ENCODE measurements at regions not wholly inside any gene's neighbourhood (a gene's known extent, or its start where the extent isn't known, plus 50 kb on each side); places are given as distances from the start of the nearest gene placed in this dataset.

DNA sequence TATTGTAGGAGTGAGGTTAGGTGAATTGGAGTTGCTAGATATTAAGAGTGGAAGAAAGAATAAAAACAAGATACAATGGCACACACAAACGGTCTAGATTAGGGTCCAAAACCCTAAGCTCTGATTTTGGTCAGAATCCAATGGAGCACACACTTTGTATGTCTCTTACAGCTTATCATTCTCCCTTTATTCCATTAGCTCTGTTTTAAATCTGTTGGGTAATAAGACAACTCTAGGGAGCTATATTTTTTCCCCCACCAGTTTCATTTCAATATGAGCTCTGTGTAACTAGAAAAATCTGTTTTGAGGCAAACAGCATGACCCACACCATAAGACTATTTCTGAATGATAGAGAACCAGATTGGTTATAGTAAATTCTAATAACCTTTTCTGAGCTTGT is 465.6 kb downstream of the ADGRL2 start:
- Histone ChIP-seq H3K27ac (no peak overlapping the region), H3K9ac (ENCODE audit: insufficient read length) (no peak overlapping the region), H3K9me3 (ENCODE audit: low read depth, low read length) (no peaks in the 10 kb centered on the region), H3K36me3 (ENCODE audit: insufficient read depth, low read length) (no peaks in the 10 kb centered on the region), H3K4me3 (no peak overlapping the region)
- TF ChIP-seq POLR2AphosphoS5 (IDR thresholded peaks at IDR 0.05; ENCODE audit: borderline replicate concordance, low read depth, low read length) = no peak
- TF ChIP-seq EZH2 (IDR thresholded peaks at IDR 0.05) = no peak
- no peak for TF ChIP-seq FOXP2 (optimal IDR thresholded peaks at IDR 0.05; ENCODE audit: control extremely low read depth, extremely low read length, insufficient read depth)
- no peak for DNase-seq (ENCODE audit: low read depth, low spot score)

DNA sequence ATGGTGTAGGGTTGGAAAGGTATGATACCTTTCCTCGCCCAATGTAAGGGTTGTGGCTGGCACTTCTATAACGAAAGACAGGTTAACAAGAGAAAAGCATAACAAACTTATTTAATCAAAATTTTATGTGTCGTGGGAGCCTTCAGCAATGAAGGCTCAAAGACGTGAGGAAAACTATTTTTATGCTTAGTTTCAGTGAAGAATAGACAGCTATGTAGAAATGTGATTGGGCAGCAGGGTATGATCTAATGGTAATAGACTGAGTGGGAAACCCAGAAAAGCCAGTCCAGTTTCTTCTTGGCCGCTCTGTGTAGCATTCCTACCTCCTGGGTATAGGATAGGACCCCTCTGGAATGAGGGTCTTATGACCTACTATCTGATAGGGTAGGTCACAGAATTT is 464.7 kb downstream of the ADGRL2 start:
- TF ChIP-seq FOXP2 (optimal IDR thresholded peaks at IDR 0.05; ENCODE audit: control extremely low read depth, extremely low read length, insufficient read depth) = no peak
- no peak for TF ChIP-seq POLR2AphosphoS5 (IDR thresholded peaks at IDR 0.05; ENCODE audit: borderline replicate concordance, low read depth, low read length)
- no peak for TF ChIP-seq EZH2 (IDR thresholded peaks at IDR 0.05)
- H3K9me3 ChIP-seq (ENCODE audit: low read depth, low read length) = no peaks in the 10 kb centered on the region
- no peak overlapping the region for H3K9ac ChIP-seq (ENCODE audit: insufficient read length)
- DNase-seq (ENCODE audit: low read depth, low spot score) = no peak
- no peak overlapping the region for H3K4me3 ChIP-seq
- no peaks in the 10 kb centered on the region for H3K36me3 ChIP-seq (ENCODE audit: insufficient read depth, low read length)
- H3K27ac ChIP-seq = no peak overlapping the region

DNA sequence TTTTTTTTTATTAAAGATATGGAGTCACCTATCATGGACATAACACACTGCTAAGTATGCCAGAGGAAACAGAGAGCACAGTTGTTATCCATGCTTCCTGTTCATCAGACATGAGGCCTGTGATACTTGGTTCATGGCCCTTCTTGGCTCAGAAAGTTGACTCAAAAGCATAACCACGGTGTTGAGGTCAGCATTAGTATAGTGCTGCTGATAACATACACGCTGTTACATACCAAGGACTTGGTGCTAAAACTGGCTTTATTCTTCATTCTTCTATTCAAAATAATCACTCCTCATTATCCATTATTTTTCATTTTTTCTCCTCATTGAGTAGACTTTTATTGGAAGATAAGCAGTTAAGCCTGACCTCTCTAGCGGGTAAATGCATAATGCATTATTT is 464.1 kb downstream of the ADGRL2 start:
- no peak overlapping the region for H3K27ac ChIP-seq
- TF ChIP-seq EZH2 (IDR thresholded peaks at IDR 0.05) = no peak
- no peak overlapping the region for H3K9ac ChIP-seq (ENCODE audit: insufficient read length)
- H3K9me3 ChIP-seq (ENCODE audit: low read depth, low read length) = no peaks in the 10 kb centered on the region
- DNase-seq (ENCODE audit: low read depth, low spot score) = no peak
- no peak overlapping the region for H3K4me3 ChIP-seq
- H3K36me3 ChIP-seq (ENCODE audit: insufficient read depth, low read length) = no peaks in the 10 kb centered on the region

DNA sequence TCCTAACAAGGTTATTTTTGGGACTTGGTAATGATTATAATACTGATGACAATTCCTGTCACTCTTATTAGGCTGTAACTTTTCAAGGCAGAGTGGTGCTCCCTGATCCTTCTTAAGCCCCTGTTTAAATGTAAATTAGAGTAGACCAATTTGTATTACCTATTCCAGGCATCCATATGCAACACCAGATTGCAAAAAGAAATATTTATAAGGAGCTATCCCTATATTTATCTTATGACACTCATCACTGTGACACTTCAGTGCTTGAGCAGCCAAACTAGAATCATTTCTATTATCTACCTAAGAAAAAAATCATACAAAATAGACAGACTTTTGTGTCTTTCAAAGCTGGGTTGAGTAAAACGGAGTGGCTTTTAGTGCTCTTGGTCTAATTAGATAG is 462.7 kb downstream of the ADGRL2 start:
- H3K9ac ChIP-seq (ENCODE audit: insufficient read length) = no peak overlapping the region
- no peak overlapping the region for H3K27ac ChIP-seq
- DNase-seq (ENCODE audit: low read depth, low spot score) = no peak
- H3K9me3 ChIP-seq (ENCODE audit: low read depth, low read length) = no peaks in the 10 kb centered on the region
- no peak for TF ChIP-seq EZH2 (IDR thresholded peaks at IDR 0.05)
- TF ChIP-seq FOXP2 (optimal IDR thresholded peaks at IDR 0.05; ENCODE audit: control extremely low read depth, extremely low read length, insufficient read depth) = no peak
- TF ChIP-seq POLR2AphosphoS5 (IDR thresholded peaks at IDR 0.05; ENCODE audit: borderline replicate concordance, low read depth, low read length) = no peak
- no peak overlapping the region for H3K4me3 ChIP-seq
- no peaks in the 10 kb centered on the region for H3K36me3 ChIP-seq (ENCODE audit: insufficient read depth, low read length)

DNA sequence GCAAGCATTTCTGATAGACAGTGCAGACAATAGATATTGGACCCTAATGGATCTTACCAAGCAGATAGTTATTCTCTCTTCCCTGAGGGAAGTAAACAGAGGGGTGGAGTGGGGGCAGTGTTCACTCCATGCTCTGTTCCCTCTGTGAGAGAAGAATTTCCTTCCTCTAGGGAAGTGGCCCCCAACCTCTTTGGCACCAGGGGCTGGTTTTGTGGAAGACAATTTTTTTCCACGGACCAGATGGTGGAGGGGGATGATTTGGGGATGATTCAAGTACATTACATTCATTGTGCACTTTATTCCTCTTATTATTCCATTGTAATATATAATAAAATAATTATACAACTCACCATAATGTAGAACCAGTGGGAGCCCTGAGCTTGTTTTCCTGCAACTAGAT is 459.9 kb downstream of the ADGRL2 start:
- H3K9me3 ChIP-seq (ENCODE audit: low read depth, low read length) = no peaks in the 10 kb centered on the region
- H3K9ac ChIP-seq (ENCODE audit: insufficient read length) = no peak overlapping the region
- no peak for DNase-seq (ENCODE audit: low read depth, low spot score)
- no peaks in the 10 kb centered on the region for H3K36me3 ChIP-seq (ENCODE audit: insufficient read depth, low read length)
- no peak overlapping the region for H3K27ac ChIP-seq
- no peak overlapping the region for H3K4me3 ChIP-seq
- TF ChIP-seq EZH2 (IDR thresholded peaks at IDR 0.05) (no peak), POLR2AphosphoS5 (IDR thresholded peaks at IDR 0.05; ENCODE audit: borderline replicate concordance, low read depth, low read length) (no peak), FOXP2 (optimal IDR thresholded peaks at IDR 0.05; ENCODE audit: control extremely low read depth, extremely low read length, insufficient read depth) (no peak)

DNA sequence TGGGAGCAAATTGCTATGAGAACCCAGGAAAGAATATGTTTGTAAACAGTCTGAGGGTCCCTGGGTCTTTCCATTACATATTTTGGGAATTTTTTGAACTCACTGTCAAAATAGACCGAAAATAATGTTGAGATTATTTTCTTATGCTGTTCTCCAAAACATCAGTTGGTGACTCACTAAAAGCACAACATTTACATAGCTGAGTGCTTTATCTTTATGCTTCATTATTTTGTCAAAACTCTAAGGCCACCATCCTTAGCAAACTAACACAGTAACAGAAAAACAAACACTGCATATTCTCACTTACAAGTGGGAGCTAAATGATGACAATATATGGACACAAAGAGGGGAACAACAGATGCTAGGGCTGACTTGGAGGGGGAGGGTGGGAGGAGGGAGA is 459.3 kb downstream of the ADGRL2 start:
- TF ChIP-seq FOXP2 (optimal IDR thresholded peaks at IDR 0.05; ENCODE audit: control extremely low read depth, extremely low read length, insufficient read depth) (no peak), EZH2 (IDR thresholded peaks at IDR 0.05) (no peak), POLR2AphosphoS5 (IDR thresholded peaks at IDR 0.05; ENCODE audit: borderline replicate concordance, low read depth, low read length) (no peak)
- no peaks in the 10 kb centered on the region for H3K9me3 ChIP-seq (ENCODE audit: low read depth, low read length)
- no peaks in the 10 kb centered on the region for H3K36me3 ChIP-seq (ENCODE audit: insufficient read depth, low read length)
- DNase-seq (ENCODE audit: low read depth, low spot score) = no peak
- H3K9ac ChIP-seq (ENCODE audit: insufficient read length) = no peak overlapping the region
- H3K27ac ChIP-seq = no peak overlapping the region
- H3K4me3 ChIP-seq = no peak overlapping the region

DNA sequence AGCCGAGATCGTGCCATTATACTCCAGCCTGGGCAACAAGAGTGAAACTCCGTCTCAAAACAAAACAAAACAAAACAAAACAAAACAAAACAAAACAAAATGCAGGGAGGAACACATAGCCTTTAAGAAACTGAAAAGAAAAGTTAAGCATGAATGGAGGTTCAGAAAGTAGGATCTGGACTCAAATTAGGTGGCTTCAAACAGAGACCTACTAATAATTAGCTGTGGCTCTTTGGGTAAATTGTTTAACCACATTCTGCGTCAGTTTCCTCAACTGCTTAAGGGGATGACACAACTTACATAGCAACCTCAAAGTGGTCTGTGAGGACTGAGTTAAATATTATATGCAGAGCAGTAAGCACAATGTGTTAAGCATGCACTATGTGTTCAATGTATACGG is 458.2 kb downstream of the ADGRL2 start:
- TF ChIP-seq FOXP2 (optimal IDR thresholded peaks at IDR 0.05; ENCODE audit: control extremely low read depth, extremely low read length, insufficient read depth) = no peak
- TF ChIP-seq EZH2 (IDR thresholded peaks at IDR 0.05) = no peak
- no peak for TF ChIP-seq POLR2AphosphoS5 (IDR thresholded peaks at IDR 0.05; ENCODE audit: borderline replicate concordance, low read depth, low read length)
- Histone ChIP-seq H3K4me3 (no peak overlapping the region), H3K9ac (ENCODE audit: insufficient read length) (no peak overlapping the region), H3K27ac (no peak overlapping the region), H3K9me3 (ENCODE audit: low read depth, low read length) (no peaks in the 10 kb centered on the region), H3K36me3 (ENCODE audit: insufficient read depth, low read length) (no peaks in the 10 kb centered on the region)
- no peak for DNase-seq (ENCODE audit: low read depth, low spot score)

DNA sequence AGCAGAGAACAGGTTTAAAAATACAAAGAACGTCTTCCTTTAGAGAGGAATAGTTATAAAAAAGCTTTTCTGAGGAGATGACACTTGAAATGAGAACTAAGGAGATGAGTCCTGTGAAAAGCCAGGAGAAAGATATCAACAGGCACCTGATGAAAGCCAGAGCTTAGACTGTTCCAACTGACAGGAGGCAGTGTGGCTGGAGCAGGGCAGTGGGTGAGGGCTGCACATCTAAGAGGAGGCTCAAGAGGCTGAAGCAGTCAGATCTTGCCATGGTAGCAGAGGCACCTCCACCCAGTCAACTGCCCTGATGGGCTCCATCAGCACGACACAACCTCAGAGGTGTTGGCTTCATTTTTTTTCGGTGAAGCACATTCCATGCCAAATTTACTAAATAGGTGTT is 445.3 kb downstream of the ADGRL2 start:
- Histone ChIP-seq H3K9me3 (ENCODE audit: low read depth, low read length) (no peaks in the 10 kb centered on the region), H3K9ac (ENCODE audit: insufficient read length) (no peak overlapping the region), H3K27ac (no peak overlapping the region), H3K36me3 (ENCODE audit: insufficient read depth, low read length) (no peaks in the 10 kb centered on the region), H3K4me3 (no peak overlapping the region)
- no peak for TF ChIP-seq POLR2AphosphoS5 (IDR thresholded peaks at IDR 0.05; ENCODE audit: borderline replicate concordance, low read depth, low read length)
- no peak for TF ChIP-seq FOXP2 (optimal IDR thresholded peaks at IDR 0.05; ENCODE audit: control extremely low read depth, extremely low read length, insufficient read depth)
- DNase-seq (ENCODE audit: low read depth, low spot score) = no peak

DNA sequence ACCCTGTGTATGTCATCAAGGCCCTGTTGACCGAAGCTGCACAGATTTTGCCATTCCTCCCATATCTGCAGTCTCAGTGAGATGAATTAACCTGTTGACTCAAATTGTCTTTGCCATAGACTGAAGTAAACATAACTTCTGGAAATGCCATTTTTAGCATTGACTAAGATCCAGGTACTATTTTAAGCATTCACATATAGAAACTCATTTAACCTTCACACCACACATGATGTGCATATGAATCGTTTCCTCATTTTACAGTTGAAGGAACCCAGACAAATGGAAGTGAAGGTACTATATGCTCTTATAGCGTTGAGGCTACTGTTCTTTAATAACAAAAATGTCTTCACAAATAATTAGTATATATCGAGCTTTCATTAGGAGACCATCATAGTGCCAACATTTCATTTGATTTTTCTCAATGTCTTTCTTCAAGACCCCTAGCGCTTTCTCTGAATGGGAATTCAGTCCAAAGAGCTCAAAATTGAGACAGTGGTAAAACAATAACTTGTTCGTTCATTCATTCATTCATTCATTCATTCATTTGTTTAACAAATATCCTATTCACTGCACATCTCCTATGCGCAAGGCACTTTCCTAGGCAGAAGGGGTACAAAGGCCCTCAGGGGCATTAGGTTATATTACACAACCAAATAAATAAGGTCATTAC is 444.7 kb downstream of the ADGRL2 start:
- H3K4me3 ChIP-seq = no peak overlapping the region
- no peaks in the 10 kb centered on the region for H3K9me3 ChIP-seq (ENCODE audit: low read depth, low read length)
- H3K36me3 ChIP-seq (ENCODE audit: insufficient read depth, low read length) = no peaks in the 10 kb centered on the region
- H3K27ac ChIP-seq = no peak overlapping the region
- DNase-seq (ENCODE audit: low read depth, low spot score) = no peak
- TF ChIP-seq EZH2 (IDR thresholded peaks at IDR 0.05) (no peak), FOXP2 (optimal IDR thresholded peaks at IDR 0.05; ENCODE audit: control extremely low read depth, extremely low read length, insufficient read depth) (no peak), POLR2AphosphoS5 (IDR thresholded peaks at IDR 0.05; ENCODE audit: borderline replicate concordance, low read depth, low read length) (no peak)
- H3K9ac ChIP-seq (ENCODE audit: insufficient read length) = no peak overlapping the region

Measured in SK-N-MC (cell line).